ENCODE measurements at regions not wholly inside any gene's neighbourhood (a gene's known extent, or its start where the extent isn't known, plus 50 kb on each side); places are given as distances from the start of the nearest gene placed in this dataset.
"Not testable (repeated sequence)": the region's sequence is repeated elsewhere in the genome, so short reads cannot be mapped to it uniquely, and the experiment has no call there.

- DNase-seq (ENCODE audit: low spot score): no peak
These were observed 117.9 kb downstream of the GPCPD1 start for GRCh38 chr20:5492937-5493336.

- DNase-seq (ENCODE audit: low spot score): no peak
These were observed 119.4 kb downstream of the GPCPD1 start for GRCh38 chr20:5491455-5491854.

DNA sequence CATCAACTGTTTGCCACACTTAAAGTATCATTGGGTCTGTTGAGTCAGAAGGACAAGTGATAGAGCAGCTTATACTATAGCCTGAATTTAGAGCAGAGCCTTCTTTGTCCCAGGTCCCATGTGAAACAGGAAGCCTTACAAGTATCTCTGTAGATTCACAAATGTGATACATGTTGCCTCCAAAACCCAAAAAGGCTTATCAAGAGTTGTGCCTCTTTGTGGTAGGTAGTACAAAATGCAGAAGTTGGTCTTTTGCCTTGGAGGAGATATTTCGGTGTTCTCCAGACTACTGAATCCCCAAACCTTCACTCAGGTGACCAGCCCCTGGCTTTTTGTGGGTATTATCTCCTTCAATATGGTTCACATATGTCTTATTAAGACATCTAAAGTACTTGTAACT, 121.2 kb downstream of the GPCPD1 start:
- no peak for DNase-seq (ENCODE audit: low spot score)

DNA sequence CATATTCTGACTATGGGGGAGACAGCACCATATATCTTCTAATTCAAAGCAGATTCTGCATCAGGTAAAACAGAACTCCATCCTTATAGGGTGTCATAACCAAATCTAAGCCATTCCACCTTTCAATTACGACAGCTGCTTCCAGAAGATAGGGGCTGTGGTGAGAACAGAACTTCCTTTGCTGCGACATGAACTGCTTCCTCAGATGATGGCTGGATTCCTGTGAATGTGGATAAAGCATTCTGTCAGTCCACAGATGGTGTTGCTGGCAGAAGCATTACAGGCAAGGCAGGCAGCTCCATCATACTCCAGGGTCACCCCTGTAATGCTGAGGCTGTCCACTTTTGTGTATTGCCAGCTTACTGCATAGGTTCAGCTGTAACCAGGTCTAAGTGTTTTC, 122.0 kb downstream of the GPCPD1 start:
- no peak for DNase-seq (ENCODE audit: low spot score)

DNA sequence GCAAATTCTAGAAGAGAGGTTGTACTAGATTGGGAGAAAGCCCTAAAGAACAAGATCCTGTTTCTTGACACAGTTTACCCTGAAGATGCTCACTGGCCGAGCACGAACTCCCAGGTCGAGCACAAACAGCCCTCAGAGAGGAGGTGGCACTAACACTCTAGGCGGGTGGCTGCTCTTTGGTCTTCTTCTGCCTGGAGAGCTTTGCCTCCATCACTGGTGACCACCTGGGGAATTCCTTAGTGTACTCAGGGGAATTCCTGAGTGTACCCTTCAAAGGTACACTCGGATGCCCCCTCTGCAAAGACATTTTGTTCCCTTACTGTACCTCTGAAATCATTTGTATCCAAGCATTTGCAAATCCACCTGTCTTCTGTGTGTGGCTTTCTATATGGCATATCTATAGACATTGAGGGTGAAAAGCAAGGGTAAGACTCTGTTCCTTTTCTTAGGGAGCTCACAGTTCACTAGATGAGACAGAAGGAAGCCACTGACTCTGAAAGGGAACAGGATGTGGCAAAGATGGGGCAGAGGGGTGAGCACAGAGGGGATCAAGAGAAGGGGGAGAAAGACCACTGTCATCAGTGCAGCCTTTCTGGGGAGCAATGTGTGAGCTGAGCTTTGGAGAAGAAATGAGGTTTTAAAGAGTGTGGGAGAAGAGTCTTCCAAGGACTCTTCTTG, 124.3 kb downstream of the GPCPD1 start:
- no peak for DNase-seq (ENCODE audit: low spot score)

DNA sequence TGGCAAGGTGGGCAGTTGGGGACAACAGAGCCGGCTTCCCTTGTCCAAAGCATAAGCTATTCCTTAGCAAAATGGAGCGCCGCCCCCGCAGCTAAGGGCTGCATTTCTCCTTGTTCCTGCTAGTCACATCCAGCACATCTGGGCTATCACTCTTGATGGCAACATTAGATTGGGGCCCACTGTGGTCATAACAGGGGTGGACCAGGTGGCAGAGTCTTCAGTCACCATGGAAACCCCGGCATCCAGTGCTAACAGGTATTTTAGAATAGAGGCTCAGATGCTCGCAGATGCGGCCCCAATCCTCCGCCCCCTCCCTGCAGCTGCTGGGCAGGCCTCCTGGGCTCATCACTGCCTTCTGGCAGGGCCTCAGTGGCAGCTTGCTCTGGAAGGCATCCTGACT, 125.9 kb downstream of the GPCPD1 start:
- no peak for DNase-seq (ENCODE audit: low spot score)

GRCh38 chr20:5484346-5484745, 126.5 kb downstream of the GPCPD1 start:
- DNase-seq (ENCODE audit: low spot score): no peak

GRCh38 chr20:5482791-5483190, 128.0 kb downstream of the GPCPD1 start:
- no peak for DNase-seq (ENCODE audit: low spot score)

- no peak for DNase-seq (ENCODE audit: low spot score)
These were observed 128.9 kb downstream of the GPCPD1 start for GRCh38 chr20:5481872-5482271.

GRCh38 chr20:5480824-5481600, 129.8 kb downstream of the GPCPD1 start:
- no peak for DNase-seq (ENCODE audit: low spot score)

DNA sequence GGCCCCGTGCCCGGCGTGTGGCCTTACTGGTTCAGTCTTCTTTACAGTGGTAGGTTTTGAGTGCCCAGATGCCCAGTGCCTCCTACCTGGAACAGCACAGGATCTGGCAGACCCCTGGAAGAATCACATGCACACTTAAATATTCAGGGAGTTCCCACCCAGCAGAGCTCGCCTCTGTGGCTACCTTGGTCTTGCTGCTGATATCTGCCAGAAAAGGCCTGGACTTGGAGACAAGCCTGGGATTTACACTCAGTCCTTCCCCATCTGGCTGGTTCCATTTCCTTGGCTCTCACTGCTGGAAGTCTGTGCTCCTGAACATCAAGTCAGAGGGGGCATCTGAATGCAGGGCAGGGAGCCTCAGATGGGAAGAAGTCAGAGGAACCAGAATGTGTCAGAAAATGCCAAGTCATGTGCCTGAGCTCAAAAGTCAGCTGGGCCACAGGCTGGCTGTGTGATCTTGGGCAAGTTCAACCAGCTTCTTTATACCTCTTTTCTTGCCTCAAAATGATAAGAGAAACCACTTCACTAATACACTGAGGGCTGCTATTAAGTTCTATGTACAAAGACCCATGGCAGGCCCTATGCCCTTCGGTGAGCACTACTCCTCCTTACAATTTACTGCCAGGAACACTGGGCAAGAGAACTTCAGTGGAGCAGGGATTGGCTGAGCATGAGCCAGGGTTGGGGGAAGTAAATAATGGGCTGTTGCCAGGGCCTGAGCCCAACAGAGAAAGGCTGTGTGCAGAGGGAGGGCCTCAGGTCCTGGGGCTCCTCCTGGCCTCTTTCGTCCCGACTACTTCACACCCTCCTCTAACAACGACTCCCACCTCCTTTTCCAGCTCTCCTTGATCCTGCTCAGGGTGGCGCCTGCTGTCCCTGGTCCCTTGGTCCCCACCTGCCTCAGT, 135.9 kb downstream of the GPCPD1 start:
- no peak for DNase-seq (ENCODE audit: low spot score)

DNA sequence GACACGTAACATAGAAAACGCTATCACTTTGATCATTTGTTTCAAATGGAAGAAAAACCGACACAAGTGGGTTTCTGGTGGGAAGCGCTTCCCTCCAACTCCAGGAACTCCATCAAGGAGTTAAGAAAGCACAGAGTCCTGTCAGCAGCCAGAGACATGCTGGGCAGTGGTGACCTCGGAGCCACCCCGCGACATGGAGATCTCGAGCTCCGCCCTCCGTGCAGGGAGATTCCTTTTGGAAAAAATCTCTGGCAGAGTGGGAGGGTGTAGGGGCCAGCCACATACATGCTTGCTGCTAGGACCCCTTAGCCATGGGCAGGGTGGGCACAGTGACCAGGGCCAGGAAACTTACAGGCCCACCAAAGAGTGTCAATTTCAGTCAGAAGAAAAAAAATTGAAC, 138.9 kb downstream of the GPCPD1 start:
- DNase-seq (ENCODE audit: low spot score): not testable (repeated sequence)

GRCh38 chr20:5471368-5471767, 139.4 kb downstream of the GPCPD1 start:
- DNase-seq (ENCODE audit: low spot score): no peak

- no peak for DNase-seq (ENCODE audit: low spot score)
These were observed 139.9 kb downstream of the GPCPD1 start for GRCh38 chr20:5470943-5471342.

GRCh38 chr20:5470458-5470857, 140.3 kb downstream of the GPCPD1 start:
- no peak for DNase-seq (ENCODE audit: low spot score)

DNA sequence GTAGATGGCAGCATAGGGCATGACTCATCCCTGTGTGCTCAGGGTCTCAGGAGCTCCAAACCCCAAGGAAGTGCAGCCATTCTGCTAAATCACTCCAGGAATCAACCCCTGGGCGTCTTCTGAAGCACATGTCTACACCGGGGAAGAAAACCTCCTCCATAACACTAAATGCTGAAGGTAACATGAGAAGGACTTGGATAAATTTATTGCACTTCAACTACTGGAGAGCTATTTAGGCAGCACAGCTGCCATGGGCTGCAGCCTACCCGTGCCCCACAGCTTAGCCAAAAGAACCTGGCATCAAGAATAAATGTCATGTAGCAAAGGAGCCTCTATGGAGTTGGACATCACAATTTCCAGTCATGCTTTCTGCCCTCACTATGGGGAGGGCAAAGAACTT, 141.7 kb downstream of the GPCPD1 start:
- no peak for DNase-seq (ENCODE audit: low spot score)

DNA sequence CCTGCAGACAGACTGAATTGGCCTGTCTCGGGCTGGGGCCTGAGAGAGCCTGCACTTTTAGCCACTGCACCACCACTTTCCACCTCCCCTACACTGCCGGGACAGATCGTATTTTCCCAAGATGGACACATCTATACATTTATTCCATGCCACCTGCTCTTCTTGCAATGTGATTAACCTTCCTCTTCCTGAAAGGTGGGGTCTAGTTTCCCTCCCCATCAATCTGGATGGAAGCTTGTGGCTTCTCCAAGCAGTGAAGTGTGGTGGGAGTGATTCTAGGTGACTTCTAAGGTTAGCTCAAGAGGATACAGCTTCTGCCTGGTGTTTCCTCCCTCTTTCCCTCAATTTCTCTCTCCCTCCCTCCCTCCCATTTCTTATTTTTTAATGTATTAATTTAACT, 143.7 kb downstream of the GPCPD1 start:
- no peak for DNase-seq (ENCODE audit: low spot score)

- DNase-seq (ENCODE audit: low spot score): no peak
These were observed 145.2 kb downstream of the GPCPD1 start for GRCh38 chr20:5465604-5465927.

DNA sequence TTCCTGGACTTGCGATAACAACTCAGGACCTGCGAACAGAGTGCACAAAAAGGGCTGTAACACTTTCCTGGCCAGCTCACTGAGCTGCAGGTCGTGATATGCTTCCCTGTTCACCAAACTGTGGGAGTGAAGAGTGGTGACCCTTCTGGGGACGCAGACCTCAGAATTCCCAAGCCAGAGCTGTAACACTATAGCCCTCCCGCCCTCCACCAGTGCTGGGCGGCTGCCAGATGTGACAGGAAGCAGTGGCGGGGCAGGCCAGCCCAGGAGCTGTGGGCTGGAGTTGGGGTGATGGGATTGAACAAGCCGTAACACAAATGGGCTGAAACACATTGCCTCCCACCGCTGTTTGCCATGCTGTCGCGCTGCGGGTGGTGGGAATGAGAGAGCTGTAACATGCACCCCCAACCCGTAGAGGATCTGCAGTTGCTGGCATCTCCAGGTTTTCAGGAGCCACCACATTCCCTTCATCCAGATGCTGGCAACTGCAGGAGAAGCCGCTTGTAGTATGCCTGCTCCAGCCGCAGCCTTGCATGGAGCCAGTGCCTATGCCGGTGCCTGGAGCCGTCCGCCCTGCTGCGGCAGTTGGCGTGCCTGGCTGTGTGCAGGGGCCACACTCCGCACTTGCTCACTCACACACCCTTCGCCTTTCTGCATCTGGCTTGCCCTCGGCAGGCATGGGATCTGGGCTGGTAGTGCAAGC, 145.8 kb downstream of the GPCPD1 start:
- no peak for DNase-seq (ENCODE audit: low spot score)

DNA sequence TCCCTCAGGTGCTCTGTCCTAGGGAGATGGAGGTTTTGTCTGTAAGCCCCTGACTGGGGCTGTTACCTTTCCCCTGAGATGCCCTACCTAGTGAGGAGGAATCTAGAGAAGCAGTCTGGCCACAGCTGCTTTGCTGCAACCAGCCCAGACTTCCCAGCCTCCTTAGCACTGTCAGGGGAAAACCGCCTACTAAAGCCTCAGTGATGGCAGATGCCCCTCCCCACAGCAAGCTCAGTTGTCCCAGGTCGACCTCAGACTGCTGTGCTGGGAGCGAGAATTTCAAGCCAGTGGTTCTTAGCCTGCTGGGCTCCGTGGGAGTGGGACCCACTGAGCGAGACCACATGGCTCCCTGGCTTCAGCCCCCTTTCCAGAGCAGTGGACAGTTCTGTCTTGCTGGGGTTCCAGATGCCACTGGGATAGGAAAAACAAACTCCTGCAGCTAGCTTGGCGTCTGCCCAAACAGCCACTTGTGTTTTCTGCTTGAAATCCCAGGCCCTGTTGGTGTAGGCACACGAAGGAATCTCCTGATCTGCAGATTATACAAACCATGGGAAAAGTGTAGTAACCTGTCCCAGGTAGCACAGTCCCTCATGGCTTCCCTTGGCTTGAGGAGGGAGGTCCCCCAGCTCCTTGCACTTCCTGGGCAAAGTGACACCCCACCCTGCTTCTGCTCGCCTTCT, 146.4 kb upstream of the PROKR2 start:
- DNase-seq (ENCODE audit: low spot score): no peak

DNA sequence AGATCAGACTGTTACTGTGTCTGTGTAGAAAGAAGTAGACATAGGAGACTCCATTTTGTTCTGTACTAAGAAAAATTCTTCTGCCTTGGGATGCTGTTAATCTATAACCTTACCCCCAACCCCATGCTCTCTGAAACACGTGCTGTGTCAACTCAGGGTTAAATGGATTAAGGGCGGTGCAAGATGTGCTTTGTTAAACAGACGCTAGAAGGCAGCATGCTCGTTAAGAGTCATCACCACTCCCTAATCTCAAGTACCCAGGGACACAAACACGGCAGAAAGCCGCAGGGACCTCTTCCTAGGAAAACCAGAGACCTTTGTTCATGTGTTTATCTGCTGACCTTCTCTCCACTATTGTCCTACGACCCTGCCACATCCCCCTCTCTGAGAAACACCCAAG, 137.0 kb upstream of the PROKR2 start:
- DNase-seq (ENCODE audit: low spot score): not testable (repeated sequence)

DNA sequence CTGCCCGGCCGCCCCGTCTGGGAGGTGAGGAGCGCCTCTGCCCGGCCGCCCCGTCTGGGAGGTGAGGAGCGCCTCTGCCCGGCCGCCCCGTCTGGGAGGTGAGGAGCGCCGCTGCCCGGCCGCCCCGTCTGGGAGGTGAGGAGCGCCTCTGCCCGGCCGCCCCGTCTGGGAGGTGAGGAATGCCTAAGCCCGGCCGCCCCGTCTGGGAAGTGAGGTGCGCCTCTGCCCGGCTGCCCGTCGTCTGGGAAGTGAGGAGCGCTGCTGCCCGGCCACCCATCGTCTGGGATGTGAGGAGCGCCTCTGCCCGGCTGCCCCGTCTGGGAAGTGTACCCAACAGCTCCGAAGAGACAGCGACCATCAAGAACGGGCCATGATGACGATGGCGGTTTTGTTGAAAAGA, 136.6 kb upstream of the PROKR2 start:
- DNase-seq (ENCODE audit: low spot score): not testable (repeated sequence)

Measured in GM03348 (cell line).